ENCODE measurements at regions not wholly inside any gene's neighbourhood (a gene's known extent, or its start where the extent isn't known, plus 50 kb on each side); places are given as distances from the start of the nearest gene placed in this dataset.

GRCh38 chr1:103997631-103998030, 247.9 kb downstream of the AMY1C start:
- Histone ChIP-seq H3K27me3 (ENCODE audit: insufficient read depth, low read length) (no peaks in the 10 kb centered on the region), H3K23me2 (ENCODE audit: insufficient read length, low read depth, low read length, poor library complexity, severe bottlenecking) (no peaks in the 10 kb centered on the region), H3K23ac (ENCODE audit: insufficient read length, low read depth, low read length) (no peak overlapping the region), H2BK20ac (ENCODE audit: low read depth, low read length, poor library complexity, severe bottlenecking) (no peak overlapping the region), H4K20me1 (ENCODE audit: control insufficient read depth, insufficient read depth, insufficient read length) (no peaks in the 10 kb centered on the region), H3K27ac (ENCODE audit: insufficient read length, low read depth, low read length) (no peak overlapping the region), H4K91ac (ENCODE audit: insufficient read length, low read depth, low read length) (no peak overlapping the region), H3K4me2 (ENCODE audit: insufficient read depth, insufficient read length, low read length) (no peak overlapping the region), H4K5ac (ENCODE audit: insufficient read length, low read depth, low read length) (no peak overlapping the region), H3K4me1 (ENCODE audit: insufficient read depth, low read length) (no peaks in the 10 kb centered on the region), H3K9ac (ENCODE audit: extremely low read depth, insufficient read length, low read length) (no peak overlapping the region), H2AK5ac (ENCODE audit: insufficient read length, low read length) (no peak overlapping the region), H2BK120ac (ENCODE audit: low read depth, low read length, poor library complexity, severe bottlenecking) (no peak overlapping the region), H3K4ac (ENCODE audit: low read depth, low read length) (no peak overlapping the region), H3T11ph (ENCODE audit: low read length) (no peak overlapping the region), H2BK15ac (ENCODE audit: low read depth, low read length) (no peak overlapping the region), H2BK12ac (ENCODE audit: insufficient read length, low read depth, low read length) (no peak overlapping the region), H3K14ac (ENCODE audit: insufficient read depth, low read length) (no peak overlapping the region), H3K18ac (ENCODE audit: insufficient read length, low read depth, low read length) (no peak overlapping the region), H3K79me2 (ENCODE audit: insufficient read depth, low read length) (no peaks in the 10 kb centered on the region), H2BK5ac (ENCODE audit: insufficient read length, low read length) (no peak overlapping the region), H3K9me3 (ENCODE audit: control insufficient read depth, low read depth, low read length) (no peaks in the 10 kb centered on the region), H2AFZ (ENCODE audit: low read length) (no peak overlapping the region), H4K8ac (replicated peaks; ENCODE audit: insufficient read length, low read depth, low read length) (no peak overlapping the region), H3K79me1 (ENCODE audit: insufficient read depth, low read depth, low read length, poor library complexity, severe bottlenecking) (no peaks in the 10 kb centered on the region), H3K56ac (ENCODE audit: insufficient read length, low read depth, low read length) (no peak overlapping the region)
- no CpG with 5 or more reads among the region's 3 CpGs for WGBS (ENCODE audit: extremely low coverage, insufficient read length, low lambda C conversion rate)
- H3K27ac Mint-ChIP-seq: no peak overlapping the region
- no peaks in the 10 kb centered on the region for H3K9me3 Mint-ChIP-seq
- no peaks in the 10 kb centered on the region for H3K36me3 Mint-ChIP-seq (ENCODE audit: insufficient read depth in 1 of 3, low read depth in 3 of 3)
- no peak for DNase-seq
- H3K27me3 Mint-ChIP-seq (ENCODE audit: low read depth): 0 out of 2 replicates have a peak, but pooled peaks cover 2% of the 10 kb centered on the region
- no peaks in the 10 kb centered on the region for H3K4me1 Mint-ChIP-seq
- no peak overlapping the region for H3K4me3 Mint-ChIP-seq
- TF ChIP-seq CTCF (conservative IDR thresholded peaks at IDR 0.05): no peak

Measured in H9 (cell line).